DMS 273 (cell line): ENCODE measurements at regions not wholly inside any gene's neighbourhood (a gene's known extent, or its start where the extent isn't known, plus 50 kb on each side); places are given as distances from the start of the nearest gene placed in this dataset.
A peak's percentile ranks its signal among the peaks of the same experiment; 100 is the strongest.
"Not testable (repeated sequence)": the region's sequence is repeated elsewhere in the genome, so short reads cannot be mapped to it uniquely, and the experiment has no call there.

Experiments
- DNase-seq: peaks from one replicate; lab custom pipeline; 2025; ENCODE audit not compliant: unreplicated experiment; lab: John Stamatoyannopoulos, UW

DNA sequence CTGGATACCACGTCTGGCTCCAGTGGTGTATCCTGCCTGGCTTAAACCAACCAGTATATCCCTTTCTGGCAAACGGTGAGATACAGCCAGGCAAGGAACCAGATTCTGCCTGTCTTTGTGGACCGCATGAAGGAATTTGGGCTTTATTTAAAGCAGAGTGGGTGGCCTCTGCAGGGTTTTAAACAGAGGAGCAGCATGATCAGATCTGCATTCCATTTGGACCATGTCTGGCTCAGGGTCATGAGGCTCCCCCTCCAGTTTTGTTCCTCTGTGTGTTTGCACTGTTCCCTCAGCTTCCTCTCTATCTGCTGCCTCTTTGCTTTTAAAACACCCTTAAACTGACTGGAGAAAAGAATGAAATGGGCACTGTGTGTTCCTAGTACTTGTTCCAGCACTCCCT, 195.0 kb downstream of the GIPC2 start:
- DNase-seq = no peak

DNA sequence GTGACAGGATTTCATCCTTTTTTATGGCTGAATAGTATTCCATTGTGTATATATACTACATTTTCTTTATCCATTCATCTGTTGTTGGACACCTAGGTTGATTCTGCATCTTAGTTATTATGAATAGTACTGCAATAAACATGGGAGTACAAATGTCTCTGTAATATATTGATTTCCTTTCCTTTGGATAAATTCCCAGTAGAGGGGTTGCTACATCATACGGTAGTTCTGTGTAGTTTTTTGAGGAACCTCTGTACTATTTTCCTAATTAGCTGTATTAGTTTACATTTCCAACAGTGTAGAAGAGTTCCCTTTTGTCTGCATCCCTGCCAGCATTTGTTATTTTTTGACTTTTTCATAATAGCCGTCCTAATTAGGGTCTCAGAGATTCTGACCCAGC, 201.3 kb downstream of the GIPC2 start:
- DNase-seq = no peak

DNA sequence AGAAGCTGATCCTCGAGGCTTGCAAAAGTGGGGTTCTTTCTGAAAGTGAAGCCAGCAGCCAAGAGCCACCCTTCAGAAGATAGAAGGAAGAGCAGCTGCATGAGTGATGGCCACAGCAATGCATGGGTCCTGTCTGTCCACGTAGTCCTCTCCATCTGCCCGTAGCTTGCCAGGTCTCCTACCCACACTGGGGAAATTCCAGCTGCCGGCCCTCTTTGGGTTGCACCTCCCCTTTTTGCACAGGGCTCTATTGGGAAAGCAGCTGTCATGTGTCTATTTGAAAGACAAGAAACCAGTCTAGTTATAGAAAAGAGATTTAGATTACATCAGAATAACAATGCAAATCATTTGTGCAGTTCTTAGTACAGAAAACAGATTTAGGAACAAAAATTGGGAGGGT, 204.4 kb downstream of the GIPC2 start:
- peak; percentile 24 for DNase-seq

DNA sequence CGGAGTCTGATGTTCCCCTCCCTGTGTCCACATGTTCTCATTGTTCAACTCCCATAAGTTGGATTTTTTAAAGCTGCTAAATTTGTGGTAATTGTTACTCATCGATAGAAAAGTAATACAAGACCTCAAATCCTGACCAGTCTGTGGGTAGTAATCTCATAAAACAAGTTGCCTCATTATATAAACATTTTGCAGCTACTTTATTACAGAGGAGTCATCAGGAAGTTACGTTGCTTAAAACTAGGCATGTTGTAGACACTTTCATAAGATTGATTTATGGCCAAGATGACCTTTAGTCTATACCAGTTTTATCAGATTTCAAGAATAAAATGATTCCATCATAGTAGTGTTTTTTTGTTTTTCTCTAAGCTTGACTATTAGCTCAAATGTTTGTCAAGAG, 208.8 kb downstream of the GIPC2 start:
- DNase-seq = no peak

DNA sequence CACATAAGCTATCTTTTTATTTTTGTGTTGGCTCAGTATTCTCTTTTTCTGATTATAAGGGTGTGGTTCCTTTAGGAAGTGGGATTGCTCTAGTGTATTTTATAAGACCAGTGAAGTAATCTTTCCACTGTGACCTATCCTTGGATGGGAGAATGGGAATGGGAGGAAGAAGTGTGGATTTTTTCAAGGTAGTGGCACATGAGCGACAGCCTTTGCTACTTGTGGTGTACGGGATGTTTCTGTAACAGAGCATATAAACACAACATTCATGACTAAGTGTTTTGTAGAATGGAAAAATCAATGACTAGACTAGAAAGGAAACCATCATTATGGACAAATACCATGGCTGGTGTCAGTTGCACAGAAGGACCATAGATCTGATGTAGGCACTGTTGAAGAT, 209.6 kb downstream of the GIPC2 start:
- DNase-seq = no peak

DNA sequence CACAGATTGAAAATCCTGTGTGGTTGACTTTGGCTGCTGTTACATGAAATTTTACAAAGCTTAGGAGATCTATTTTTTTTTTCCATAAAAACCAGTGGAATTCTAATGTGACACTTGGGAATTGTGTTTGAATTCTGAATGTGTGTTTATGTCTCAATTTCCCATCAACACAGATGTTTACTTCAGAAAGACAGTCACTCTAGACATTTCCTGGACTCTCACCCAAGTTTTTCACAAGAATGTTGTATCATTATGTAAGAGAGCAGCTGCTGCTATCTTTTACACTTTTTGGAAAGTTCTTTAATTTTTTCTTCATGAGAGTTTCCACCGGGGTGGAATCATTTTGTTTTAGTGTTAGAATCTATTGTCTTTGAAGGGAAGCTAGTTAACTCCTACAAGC, 210.1 kb downstream of the GIPC2 start:
- DNase-seq = no peak

DNA sequence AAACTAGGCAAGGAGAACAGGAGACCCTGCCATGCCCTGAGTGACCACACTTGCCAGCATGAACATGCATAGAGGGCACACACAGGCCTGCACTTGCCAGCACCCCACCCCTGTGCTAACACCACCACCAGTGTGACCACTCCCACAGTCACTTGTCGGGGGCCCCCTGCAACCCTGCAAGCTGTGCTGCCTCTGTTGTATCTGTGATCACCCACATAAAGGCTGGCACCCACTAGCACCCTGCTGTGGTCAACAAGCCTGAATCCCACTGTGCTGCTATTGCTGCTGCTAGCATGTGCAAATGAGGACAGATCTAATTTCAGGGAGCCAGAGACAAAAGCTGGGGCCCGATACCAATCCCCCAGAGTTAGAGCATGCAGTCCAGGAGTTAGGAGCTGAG, 217.7 kb downstream of the GIPC2 start:
- DNase-seq = no peak

DNA sequence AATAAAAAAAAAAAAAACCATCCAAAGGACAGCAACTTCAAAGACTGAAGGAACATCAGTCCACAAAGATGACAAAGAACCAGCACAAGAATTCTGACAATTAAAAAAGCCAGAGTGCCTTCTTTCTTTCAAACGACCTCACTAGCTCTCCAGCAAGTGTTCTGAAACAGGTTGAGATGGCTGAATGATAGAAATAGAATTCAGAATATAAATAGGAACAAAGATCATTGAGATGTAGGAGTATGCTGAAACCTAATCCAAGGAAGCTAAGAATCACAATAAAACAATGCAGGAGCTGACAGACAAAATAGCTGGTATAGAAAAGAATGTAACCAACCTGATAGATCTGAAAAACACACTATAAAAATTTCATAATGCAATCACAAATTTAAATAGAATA, 218.2 kb downstream of the GIPC2 start:
- no peak for DNase-seq

DNA sequence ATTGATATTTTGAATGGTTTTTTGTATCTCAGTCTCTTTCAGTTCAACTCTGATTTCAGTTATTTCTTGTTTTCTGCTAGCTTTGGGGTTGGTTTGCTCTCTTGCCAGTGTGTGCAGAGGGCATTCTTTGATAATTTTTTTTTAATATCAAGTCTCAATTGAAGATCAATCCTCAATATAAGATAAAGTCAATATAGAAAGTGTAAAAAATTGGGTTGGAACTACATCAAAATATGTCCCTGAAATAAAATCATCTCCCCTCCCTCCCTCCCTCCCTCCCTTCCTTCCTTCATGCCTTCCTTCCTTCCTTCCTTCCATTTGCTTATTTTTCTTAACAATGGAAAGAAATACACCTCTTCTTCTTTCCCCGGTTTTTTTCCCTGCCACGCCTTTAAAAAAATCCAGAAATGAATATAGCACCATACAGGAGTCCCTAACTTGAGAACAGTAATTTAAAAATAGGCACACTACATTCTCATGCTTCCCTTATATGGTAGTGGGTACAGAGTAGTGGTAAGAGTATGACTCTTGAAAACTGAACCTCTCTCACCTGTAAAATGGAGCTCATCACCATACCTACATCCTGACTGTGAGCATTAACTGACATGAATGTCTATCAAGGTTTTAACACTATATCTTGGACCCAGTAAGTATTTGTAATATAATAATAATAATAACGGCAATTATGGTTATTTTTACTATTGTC, 221.9 kb downstream of the GIPC2 start:
- no peak for DNase-seq

DNA sequence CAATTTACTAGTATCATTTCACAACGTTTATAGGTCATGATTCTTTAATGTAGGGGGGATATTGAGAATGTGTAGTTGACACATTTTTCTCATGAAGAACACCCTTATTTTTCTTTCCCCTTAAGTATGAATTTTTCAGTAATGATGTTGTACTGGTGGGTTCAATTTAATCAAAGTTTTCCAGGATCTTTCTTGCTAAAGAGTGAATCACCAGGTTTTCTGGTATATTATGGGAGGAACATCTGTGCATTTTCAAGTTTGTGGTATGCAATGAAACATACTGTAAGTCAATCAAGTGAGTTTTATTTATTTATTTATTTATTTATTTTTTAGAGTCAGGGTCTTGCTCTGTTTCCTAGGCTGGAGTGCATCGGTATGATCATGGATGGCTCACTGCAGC, 221.2 kb upstream of the PTGFR start:
- DNase-seq = no peak

DNA sequence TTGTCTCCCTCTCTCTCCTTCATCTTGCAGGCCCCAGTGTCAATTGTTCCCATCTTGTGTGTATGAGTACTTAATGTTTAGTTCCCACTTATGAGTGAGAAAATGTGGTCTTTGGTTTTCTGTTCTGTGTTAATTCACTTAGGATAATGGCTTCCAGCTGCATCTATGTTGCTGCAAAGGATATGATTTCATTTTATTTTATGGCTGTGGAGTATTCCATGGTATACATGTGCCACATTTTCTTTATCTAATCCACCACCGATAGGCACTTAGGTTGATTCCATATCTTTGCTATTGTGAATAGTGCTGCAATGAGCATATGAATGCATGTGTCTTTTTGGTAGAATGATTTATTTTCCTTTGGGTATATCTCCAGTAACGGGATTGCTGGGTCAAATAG, 219.4 kb upstream of the PTGFR start:
- DNase-seq = not testable (repeated sequence)

DNA sequence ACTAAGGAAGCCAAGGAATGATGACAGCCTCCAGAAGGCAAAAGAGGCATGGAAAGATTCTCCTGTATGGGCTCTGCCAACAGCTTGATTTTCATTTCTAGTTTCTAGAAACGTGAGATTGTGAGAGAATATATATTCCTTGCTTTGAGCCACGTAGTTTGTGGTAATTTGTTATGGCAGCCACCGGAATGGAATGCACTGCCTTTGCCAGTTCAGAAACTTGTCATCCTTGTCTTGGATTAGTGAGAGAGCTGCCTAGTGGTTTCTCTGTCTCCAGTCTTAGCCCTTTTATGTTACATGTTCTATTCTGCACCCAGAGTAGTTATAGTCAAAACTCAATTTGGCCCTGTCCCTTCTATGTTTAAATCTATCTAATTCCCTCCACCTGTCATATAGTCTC, 216.0 kb upstream of the PTGFR start:
- DNase-seq = no peak

DNA sequence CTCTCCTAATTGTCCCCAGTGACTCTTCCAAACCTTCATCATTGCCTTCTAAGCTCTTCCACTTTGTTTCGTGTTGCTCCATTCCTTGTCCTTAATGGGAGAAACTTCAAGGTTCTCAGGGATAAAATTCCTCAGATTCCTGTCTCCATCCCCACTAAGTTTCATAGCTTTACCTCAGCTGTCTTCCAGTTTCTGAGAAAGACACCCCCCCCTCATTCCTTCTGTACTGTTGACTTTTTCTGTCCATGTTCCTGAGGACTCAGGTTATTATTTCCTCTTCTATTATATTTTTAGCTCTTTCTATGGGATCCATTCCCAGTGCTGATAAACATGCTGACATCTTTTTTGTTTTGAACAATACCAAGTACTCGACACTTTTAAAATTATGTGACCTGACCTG, 215.3 kb upstream of the PTGFR start:
- DNase-seq = no peak

DNA sequence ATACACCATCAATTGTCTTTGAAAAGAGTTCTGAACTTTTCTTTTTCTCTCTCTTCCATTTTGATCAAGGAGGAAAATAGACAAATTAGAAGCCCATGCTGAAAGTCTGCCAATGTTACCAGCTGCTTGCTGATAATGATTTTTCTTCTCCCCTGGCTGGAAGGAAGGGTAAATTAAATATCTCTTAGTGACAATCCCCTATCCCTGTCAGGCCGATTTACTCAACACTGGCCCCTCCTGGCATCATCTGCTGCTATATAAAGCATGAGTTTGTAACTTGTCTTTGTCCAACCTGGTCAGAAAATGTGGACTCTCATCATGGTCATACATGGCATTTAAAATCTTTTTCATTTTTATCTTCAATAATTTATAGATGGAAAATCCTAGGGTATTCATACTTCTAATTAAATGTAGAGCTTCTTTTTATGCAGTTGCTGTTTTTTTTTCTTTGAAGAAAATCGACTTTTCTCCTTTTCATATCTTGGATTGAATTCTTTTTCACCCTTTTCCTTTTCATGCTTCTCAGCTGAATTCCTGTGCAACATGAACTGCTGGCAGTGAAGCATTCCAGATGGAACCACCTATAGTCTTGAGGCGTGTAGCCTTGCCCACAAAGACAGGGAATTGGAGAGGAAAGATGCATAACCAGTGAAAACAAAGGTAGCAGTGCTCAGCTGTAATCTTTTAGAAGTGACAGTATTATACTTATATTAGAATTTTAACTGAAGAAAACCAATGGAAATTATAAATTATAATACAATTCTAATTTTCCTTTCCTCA, 214.7 kb upstream of the PTGFR start:
- peak; percentile 32 for DNase-seq

DNA sequence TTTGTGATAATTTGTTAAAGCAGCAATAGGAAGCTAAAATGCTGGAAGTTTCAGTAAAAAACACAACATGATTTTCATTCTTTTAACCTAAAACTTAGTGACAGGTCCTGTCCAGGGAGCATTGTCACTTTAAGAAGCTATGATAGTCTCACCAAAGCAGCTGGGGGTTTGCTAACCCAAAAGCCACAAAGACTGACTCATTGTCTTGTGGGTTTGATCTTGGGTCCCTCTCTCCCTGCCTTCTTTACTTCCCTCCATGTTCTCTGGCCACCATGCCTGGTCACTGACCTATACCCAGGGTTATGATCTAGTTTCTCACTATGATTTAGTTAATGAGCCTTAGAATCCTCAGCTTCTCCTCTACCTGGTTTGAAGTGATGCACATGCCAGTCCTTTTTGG, 213.5 kb upstream of the PTGFR start:
- no peak for DNase-seq

DNA sequence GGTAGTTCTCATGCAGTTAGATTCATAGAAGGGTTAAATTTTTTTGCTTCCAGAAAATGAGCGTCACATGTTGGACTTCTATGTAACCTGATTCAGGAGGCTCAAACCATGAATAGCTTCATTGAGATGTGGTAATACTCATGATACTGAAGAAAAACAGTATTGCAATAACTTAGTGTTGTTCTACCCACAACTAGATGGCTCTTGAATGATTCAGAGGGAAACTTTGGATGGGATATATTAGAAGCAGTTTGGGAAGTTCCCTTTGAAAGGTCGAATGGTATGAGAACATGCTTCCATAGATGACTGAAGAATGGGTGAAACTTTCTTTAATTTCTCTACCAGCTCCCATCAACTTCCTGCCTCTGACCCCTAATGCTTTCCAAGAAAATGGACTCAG, 211.7 kb upstream of the PTGFR start:
- DNase-seq = no peak

DNA sequence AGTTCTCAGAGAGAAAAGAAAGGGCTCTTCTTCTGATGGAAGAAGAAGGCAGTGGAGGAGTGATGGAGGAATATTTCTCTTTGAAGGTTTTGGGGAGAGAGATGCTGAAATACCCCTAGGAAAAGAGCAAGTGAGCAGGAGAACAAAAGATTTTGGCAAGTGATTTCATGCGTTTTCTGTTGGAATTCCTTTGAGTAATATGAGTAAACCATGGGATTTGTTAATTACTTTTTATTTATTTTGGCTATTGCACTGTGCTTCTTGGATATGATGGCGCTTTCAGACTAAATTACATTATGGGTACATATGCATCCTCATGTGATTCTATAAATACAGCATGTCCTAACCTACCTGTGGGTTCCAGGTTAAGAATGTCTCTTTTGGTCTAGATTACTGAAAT, 210.1 kb upstream of the PTGFR start:
- DNase-seq = no peak

DNA sequence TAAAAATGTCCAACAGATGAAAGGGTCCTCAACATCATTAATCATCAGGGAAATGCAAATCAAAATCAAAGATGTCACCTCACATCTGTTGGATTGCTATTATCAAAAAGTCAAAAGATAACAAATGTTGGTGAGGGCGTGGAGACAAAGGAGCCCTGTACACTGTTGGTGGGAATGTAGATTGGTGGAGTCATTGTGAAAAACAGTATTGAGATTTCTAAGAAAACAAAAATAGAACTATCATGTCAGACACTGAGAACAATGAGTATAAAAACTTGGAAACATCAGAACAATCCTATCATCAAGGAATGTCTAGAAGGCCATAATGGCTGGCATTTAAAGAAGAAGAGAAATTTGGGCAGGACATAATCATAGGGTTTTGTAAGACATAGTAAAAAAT, 209.2 kb upstream of the PTGFR start:
- DNase-seq = no peak

DNA sequence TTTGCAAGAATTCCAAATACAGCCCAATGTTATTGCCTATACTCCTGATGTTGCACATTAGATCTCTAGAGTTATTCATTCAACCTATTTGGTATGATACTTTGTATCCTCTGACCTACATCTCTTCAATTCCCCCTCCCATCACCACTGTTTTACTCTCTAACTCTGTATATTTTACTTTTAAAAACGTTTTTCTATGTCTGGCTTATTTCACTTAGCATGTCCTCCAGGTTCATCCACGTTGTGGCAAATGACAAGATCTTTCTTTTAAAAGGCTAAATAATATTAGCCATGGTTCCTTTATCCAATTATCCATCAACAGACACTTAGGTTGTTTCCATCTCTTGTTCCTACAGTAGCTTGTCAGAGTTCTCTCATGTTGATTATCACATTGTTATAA, 207.1 kb upstream of the PTGFR start:
- no peak for DNase-seq

DNA sequence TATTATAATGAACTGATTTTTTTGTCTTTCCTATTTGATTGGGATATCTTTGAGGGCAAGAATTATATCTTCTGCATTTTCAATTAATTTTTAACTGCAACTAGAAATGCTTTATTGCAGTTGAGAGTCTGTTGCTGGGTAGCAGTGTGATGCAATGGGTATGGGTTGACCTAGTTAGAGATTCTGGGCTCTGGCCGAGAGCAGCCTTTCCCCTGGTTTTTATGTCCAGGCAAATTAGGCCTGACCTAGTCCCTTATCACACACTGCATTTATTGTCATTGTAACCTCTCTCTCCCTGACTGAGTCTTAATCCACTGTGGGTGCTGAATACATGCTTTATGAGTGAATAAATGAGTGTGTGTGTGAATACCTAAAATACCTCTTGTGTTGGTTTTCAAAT, 206.4 kb upstream of the PTGFR start:
- DNase-seq = no peak

DNA sequence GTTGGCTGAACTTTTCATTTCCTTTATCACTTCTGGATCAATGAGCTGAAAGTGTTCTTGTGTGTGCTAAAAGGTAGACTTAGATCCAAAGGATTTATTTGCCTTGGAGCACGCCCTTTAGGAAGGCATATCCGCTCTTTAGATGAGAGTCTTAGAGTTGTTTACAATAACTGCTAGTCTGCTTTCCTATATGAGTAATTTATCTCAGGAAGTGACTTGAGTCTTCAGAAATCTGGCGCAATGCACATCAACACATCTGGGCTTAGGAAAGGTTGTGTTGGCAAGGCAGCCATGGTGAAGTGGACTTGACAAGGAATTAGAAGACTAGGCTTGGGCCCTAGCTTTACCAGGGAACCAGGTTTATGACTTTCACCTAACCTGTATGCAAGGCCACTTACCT, 204.1 kb upstream of the PTGFR start:
- DNase-seq = no peak

DNA sequence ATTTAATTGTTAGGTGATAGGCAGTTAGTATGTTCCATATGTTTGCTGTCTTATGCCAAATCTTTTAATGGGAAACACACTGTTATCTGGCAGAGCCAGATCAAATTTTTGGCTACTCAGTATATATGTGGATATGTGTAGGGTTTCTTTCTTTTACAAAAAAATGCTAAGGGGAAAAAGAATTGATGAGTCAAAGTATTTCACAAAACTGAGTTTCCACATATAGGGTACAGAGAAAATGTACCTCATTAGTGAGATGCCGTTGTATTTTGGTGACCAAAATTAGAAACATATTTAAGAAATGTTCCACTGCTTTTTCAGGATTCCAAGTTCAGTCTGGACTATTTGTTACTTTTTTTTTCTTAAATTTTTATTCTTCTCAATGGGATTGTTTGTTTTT, 201.2 kb upstream of the PTGFR start:
- no peak for DNase-seq

DNA sequence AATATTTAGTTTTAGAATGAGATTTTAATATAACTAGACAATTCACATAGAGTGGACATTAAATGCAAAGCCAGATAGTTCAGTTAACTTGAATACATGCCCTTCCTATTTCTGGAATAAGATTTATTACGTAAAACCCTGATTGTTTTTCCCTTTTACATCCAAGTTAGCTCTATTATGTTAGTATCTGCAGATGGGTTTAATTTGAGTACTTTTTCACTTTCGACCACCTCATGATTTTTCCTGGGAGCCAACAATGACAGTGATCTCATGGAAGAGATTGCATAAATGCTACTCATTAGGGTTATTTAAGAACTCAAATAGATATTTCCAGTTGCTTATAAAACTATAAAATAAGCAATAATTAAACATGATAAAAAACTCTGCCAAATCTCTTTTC, 199.4 kb upstream of the PTGFR start:
- no peak for DNase-seq
